Peyer's patch (tissue), 4 donors: ENCODE measurements at regions not wholly inside any gene's neighbourhood (a gene's known extent, or its start where the extent isn't known, plus 50 kb on each side); places are given as distances from the start of the nearest gene placed in this dataset.

ENCODE experiments used
- CTCF ChIP-seq, 6 experiments: fragments of 450-650 bp in 4 of 6; fragments of 200-600 bp in 2 of 6; sonication (generic) in 1 of 6; IDR thresholded peaks; one replicate each; pipeline ENCODE4 v1.5.1; 2017 to 2019; ENCODE audit warnings: antibody characterized with exemption in 6 of 6, mild to moderate bottlenecking in 3 of 6, moderate library complexity in 1 of 6
- POLR2A ChIP-seq, 2 donors: fragments of 450-650 bp; IDR thresholded peaks; one replicate each; pipeline ENCODE4 v1.5.1; 2017; ENCODE audit warnings: antibody characterized with exemption in 2 of 2, mild to moderate bottlenecking in 2 of 2, moderate library complexity in 2 of 2

GRCh38 chr6:74093361-74093760 lies 397.4 kb downstream of the CD109 start:
- TF ChIP-seq POLR2A (IDR thresholded peaks at IDR 0.05): no peak
- no peak for TF ChIP-seq CTCF (IDR thresholded peaks at IDR 0.05)
